A204.1 (cell line): ENCODE measurements at regions not wholly inside any gene's neighbourhood (a gene's known extent, or its start where the extent isn't known, plus 50 kb on each side); places are given as distances from the start of the nearest gene placed in this dataset.

Experiments
- FAIRE-seq: peaks from 2 replicates; lab custom pipeline; 2012; peaks lifted over from hg19 to GRCh38; lab: Jason Lieb, UNC

DNA sequence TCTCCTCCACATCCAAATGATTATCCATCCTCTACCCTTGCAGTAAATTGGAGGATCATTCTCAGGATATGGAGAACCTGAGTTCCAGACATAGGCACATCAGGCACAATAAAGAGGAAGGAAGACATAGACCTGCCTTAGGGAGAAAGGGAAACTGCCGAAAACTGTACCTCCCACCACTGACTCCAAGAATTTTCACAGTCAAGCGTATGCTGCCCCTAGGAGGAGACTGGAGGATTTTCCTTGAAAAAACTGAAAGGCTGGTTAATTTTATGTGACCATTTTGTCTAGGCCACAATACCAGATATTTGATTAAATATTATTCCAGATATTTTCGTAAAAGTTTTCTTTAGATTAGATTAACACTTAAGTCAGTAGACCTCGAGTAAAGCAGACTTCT, 638.5 kb upstream of the PKDCC start:
- FAIRE-seq, result no peak

GRCh38 chr2:41410011-41410410, 637.8 kb upstream of the PKDCC start:
- no peak for FAIRE-seq

DNA sequence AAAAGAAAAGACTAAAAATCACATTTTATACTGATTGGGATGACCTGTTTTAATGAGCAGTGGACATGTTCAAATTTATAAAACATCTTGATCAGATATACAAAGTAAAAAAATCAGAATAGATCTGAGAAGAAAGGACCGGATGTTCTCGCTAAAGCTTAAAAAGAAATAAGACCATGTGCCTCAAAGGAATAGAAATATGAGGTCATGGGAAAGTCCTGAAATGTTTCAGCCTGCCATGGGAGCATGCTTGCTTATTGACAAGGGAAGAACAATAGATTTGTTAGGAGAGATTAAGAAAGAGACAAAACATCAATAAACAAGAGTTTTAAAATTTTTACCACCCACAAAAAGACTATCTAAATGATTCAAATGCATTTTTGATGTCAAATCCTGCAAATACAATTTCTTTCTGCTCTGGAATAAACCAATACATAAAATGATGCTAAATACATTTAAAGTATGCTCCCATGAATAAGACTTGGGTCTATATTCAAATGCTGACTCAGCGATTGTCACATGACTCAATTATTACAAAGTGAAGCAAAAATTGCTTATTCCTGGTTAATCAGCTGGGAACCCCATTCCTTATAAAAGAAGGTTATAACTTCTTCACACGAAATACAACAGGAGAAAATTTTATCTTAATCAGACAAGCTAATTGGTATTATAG, 633.9 kb upstream of the PKDCC start:
- no peak for FAIRE-seq

GRCh38 chr2:41414486-41415230, 633.2 kb upstream of the PKDCC start:
- no peak for FAIRE-seq

DNA sequence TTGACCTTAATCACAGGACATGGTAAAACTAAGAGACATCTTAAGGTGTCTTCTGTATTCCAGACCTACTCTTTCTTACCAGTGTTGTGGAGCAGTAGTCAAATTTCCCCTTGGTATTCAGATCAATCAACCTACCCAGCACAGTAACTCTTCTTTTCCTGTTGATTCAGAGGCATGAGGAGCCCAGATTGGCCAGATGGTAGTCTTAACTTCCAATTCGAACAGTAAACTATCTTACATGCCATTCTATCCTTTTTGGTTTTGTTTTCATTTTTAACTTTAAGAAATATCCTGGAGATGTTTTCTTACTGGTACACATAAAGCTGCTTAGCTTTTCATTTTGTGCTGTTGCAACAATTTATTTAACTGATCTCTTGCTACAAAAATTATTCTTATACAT, 630.3 kb upstream of the PKDCC start:
- FAIRE-seq, result no peak

GRCh38 chr2:41420219-41420618, 627.6 kb upstream of the PKDCC start:
- no peak for FAIRE-seq

GRCh38 chr2:41420872-41421271, 626.9 kb upstream of the PKDCC start:
- no peak for FAIRE-seq

DNA sequence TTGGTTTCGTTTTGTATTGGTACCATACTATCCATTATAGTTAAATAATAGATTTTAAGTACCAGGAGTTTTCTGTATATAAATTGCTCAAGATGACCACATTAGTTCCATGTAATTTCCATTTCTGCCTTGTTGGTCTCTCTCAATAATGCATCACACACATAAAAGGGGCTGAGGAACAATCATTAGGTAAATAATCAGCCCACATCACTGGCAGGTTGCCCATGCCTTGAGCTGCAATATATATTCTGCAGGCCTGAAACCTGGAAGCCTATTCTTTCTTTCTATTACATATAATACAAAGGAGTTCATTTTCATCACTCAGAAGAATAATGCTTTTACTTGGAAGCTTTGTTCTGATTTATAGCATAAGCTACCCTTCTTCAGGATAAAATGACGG, 616.1 kb upstream of the PKDCC start:
- FAIRE-seq, result no peak

DNA sequence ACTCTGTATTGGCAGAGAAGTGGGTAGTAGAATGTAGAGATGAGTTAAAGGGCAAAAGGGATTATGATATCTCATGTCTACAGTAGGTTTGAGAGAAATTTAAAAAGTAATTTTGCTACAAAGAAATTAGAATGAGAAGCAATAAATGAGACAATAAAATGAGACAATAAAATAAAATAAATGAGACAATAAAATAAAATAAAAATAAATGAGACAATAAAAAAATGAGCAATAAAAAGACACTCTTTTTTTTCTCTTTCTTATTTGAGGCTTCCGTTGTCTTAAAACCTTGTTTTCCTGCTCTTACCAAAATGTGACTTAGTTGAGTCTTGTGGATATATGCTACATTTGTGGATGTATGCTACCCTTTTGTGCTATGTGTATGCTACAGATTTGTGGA, 615.4 kb upstream of the PKDCC start:
- no peak for FAIRE-seq

- no peak for FAIRE-seq
These were observed 612.8 kb upstream of the PKDCC start for GRCh38 chr2:41434991-41435390.

- no peak for FAIRE-seq
These were observed 605.9 kb upstream of the PKDCC start for GRCh38 chr2:41441958-41442357.

GRCh38 chr2:41445865-41446264, 602.0 kb upstream of the PKDCC start:
- FAIRE-seq, result no peak

DNA sequence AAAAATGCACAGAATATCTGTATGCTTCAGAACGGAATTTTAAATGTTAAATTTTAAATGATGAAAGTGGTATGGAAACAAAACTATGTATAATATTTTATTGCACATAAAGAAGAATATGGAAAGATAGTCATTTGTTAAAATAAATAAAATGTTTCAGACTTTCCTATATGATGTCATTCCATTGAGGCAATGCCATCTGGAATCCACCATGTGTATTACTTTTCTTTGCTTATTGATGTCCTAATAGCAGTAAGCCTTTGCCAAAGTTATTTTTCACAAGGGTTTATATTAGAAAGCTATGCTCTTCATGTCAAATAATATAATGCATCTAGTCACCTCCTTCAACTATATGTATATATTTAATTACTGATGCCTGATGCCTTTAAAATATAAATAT, 601.6 kb upstream of the PKDCC start:
- FAIRE-seq, result no peak

DNA sequence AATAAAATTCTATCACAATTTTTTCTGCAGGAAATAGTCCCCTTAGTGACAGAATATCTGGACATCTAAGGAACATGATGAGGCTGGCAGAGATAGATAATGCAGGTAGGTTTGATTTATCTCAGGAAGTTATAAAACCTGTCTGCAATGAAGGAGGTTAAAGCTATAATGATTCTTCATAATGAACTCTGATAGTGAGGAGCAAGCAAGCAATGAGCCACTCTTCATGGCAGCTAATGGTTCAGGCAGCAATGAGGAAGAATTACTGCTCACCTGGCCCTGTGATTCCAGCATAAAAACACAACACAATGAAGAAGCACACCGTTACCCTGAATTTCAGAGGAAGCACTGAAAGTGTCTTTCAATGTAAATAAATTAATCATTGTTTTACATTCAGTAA, 599.6 kb upstream of the PKDCC start:
- no peak for FAIRE-seq

- no peak for FAIRE-seq
These were observed 590.8 kb upstream of the PKDCC start for GRCh38 chr2:41457026-41457425.

GRCh38 chr2:41460661-41461060, 587.2 kb upstream of the PKDCC start:
- FAIRE-seq, result no peak

- no peak for FAIRE-seq
These were observed 583.4 kb upstream of the PKDCC start for GRCh38 chr2:41464395-41464794.

DNA sequence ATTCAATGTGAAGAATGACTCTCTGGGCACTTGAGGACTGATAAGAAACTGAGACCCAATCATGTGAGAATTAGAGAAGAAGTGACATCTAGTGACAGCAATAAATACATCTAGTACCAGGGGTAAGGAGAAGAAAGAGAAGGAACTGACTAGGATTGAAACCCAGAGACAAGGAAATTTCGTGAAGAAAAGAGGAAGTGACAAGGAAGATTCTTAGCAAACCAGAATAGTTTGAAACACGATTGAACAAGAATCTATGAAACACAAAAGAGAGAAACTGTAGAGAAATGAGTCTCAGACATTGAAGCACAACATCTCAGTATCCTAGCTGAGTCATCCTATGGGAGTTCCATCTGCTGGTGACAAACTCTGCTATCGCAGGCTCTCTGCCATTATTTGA, 571.9 kb upstream of the PKDCC start:
- no peak for FAIRE-seq

- no peak for FAIRE-seq
These were observed 565.2 kb upstream of the PKDCC start for GRCh38 chr2:41482659-41483058.

DNA sequence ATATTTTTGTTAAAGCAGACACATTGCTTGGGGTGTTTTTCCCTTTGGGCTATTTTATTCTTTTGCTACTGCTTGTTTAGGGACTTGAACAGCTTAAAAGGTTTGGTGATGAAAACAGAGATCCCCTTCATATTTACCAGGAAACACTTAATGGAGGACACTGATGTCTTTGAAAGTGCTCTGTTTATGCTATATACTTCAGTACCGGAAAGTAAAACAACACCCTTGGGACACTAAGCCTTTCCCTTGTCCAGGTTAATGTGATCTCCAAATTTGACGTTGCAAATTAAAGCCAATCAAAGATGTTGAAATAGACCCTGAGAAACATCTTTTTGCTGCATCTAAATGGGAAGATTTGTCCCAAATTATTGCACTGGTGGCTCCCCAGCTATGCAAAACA, 564.6 kb upstream of the PKDCC start:
- FAIRE-seq, result no peak

DNA sequence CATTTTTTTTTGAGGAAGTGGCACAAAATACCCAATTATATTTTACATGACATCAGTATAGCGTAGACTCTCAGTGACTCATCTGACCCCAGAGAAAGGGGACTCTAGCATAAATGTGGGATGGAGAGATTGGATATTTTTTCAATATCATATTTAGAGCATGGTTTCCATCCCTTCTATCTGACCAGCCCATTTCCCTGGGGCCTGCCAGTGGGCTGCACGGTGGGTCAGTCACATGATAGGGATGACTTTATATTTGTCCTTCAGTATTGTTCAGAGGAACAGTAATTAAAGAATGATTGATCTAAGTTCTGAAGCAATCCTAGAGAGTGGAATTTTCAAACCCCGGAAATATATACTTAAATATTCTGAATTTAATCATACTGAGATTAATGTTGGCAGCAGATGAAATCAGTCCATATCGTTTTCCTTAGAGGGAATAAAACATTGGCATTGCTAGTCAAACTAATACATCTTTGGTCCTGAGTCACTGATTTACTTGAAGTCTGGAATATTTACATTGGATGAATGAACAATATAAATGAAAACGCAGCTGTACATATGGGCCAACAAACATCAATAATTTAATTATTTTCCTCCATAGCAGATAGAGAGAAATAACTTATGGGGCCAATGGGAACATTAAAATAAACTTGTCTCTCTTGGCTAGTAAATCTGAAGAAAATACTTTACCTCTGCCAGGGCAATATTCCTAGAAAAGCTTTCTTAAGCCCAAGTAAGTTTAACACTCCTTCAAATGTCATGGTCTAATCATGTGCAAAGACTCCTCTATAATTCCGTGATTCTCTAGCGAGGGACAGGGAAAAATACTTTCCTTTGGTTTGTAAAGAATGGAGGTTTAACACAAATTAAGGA, 563.6 kb upstream of the PKDCC start:
- no peak for FAIRE-seq

- no peak for FAIRE-seq
These were observed 563.0 kb upstream of the PKDCC start for GRCh38 chr2:41484858-41485234.

GRCh38 chr2:41486948-41487347, 560.9 kb upstream of the PKDCC start:
- no peak for FAIRE-seq
